ENCODE measurements at regions not wholly inside any gene's neighbourhood (a gene's known extent, or its start where the extent isn't known, plus 50 kb on each side); places are given as distances from the start of the nearest gene placed in this dataset.
"Not testable (repeated sequence)": the region's sequence is repeated elsewhere in the genome, so short reads cannot be mapped to it uniquely, and the experiment has no call there.

- in situ Hi-C loops (cut with MboI; ENCODE audit: low pct_unique_long_range_greater_than_20kb, low sequenced_read_pairs, unreplicated experiment): no loop called here
- TF ChIP-seq CTCF (IDR thresholded peaks at IDR 0.05; ENCODE audit: extremely low read depth, insufficient read depth, missing control alignments): no peak
- DNase-seq (ENCODE audit: low spot score): no peak
Measured at GRCh38 chr13:43964698-43965458, 85.2 kb downstream of the LACC1 start.

- in situ Hi-C loops (cut with MboI; ENCODE audit: low pct_unique_long_range_greater_than_20kb, low sequenced_read_pairs, unreplicated experiment): no loop called here
Measured at GRCh38 chr13:43965459-43965845, 85.7 kb downstream of the LACC1 start.

GRCh38 chr13:43968251-43968942, 88.7 kb downstream of the LACC1 start:
- DNase-seq (ENCODE audit: low spot score); in situ Hi-C loops (cut with MboI; ENCODE audit: low pct_unique_long_range_greater_than_20kb, low sequenced_read_pairs, unreplicated experiment): not testable (repeated sequence)

More at GRCh38 chr13:43965459-43965845, 85.7 kb downstream of the LACC1 start:
- no peak for TF ChIP-seq CTCF (IDR thresholded peaks at IDR 0.05; ENCODE audit: extremely low read depth, insufficient read depth, missing control alignments)
- DNase-seq (ENCODE audit: low spot score): no peak

- DNase-seq (ENCODE audit: low spot score); in situ Hi-C loops (cut with MboI; ENCODE audit: low pct_unique_long_range_greater_than_20kb, low sequenced_read_pairs, unreplicated experiment): not testable (repeated sequence)
Measured at GRCh38 chr13:43968943-43969690, 89.4 kb downstream of the LACC1 start.

GRCh38 chr13:43969919-43970318, 90.2 kb downstream of the LACC1 start:
- DNase-seq (ENCODE audit: low spot score); in situ Hi-C loops (cut with MboI; ENCODE audit: low pct_unique_long_range_greater_than_20kb, low sequenced_read_pairs, unreplicated experiment): not testable (repeated sequence)

- DNase-seq (ENCODE audit: low spot score); in situ Hi-C loops (cut with MboI; ENCODE audit: low pct_unique_long_range_greater_than_20kb, low sequenced_read_pairs, unreplicated experiment): not testable (repeated sequence)
Measured at GRCh38 chr13:43970520-43971242, 91.0 kb downstream of the LACC1 start.

GRCh38 chr13:43971324-43971723, 91.6 kb downstream of the LACC1 start:
- DNase-seq (ENCODE audit: low spot score); in situ Hi-C loops (cut with MboI; ENCODE audit: low pct_unique_long_range_greater_than_20kb, low sequenced_read_pairs, unreplicated experiment): not testable (repeated sequence)

GRCh38 chr13:43977911-43978310, 98.2 kb downstream of the LACC1 start:
- TF ChIP-seq CTCF (IDR thresholded peaks at IDR 0.05; ENCODE audit: extremely low read depth, insufficient read depth, missing control alignments): no peak
- in situ Hi-C loops (cut with MboI; ENCODE audit: low pct_unique_long_range_greater_than_20kb, low sequenced_read_pairs, unreplicated experiment): no loop called here
- no peak for DNase-seq (ENCODE audit: low spot score)

GRCh38 chr13:43978688-43979087, 99.0 kb downstream of the LACC1 start:
- DNase-seq (ENCODE audit: low spot score): no peak
- TF ChIP-seq CTCF (IDR thresholded peaks at IDR 0.05; ENCODE audit: extremely low read depth, insufficient read depth, missing control alignments): no peak
- in situ Hi-C loops (cut with MboI; ENCODE audit: low pct_unique_long_range_greater_than_20kb, low sequenced_read_pairs, unreplicated experiment): no loop called here
